ENCODE measurements at regions not wholly inside any gene's neighbourhood (a gene's known extent, or its start where the extent isn't known, plus 50 kb on each side); places are given as distances from the start of the nearest gene placed in this dataset.

GRCh38 chr3:141684758-141685157 lies 53.3 kb upstream of the RNF7 start:
- TF ChIP-seq EZH2 (IDR thresholded peaks at IDR 0.05; ENCODE audit: borderline replicate concordance, low read length) = no peak
- no peak for TF ChIP-seq CTCF (IDR thresholded peaks at IDR 0.05; ENCODE audit: low read length)
